ENCODE measurements at regions not wholly inside any gene's neighbourhood (a gene's known extent, or its start where the extent isn't known, plus 50 kb on each side); places are given as distances from the start of the nearest gene placed in this dataset.

DNA sequence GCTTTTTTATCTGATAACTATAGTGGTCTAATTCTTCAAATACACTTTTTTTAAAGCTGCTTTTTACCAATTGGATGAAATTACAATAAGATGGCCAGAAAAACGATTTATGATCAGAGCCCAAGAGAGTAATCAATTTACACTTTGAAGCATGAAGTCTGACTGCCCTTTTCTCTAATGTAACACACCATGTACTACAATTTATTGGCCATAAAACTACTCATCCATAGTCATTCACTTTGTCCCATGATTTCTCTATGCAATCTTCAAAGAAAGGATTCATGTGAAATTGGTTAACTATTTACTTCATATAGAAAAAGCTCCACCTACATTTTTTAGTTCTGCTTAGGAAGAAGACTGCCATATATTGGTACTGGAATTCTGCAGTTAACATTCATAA, 73.6 kb upstream of the CAST start:
- no peak for DNase-seq (ENCODE audit: low spot score)

DNA sequence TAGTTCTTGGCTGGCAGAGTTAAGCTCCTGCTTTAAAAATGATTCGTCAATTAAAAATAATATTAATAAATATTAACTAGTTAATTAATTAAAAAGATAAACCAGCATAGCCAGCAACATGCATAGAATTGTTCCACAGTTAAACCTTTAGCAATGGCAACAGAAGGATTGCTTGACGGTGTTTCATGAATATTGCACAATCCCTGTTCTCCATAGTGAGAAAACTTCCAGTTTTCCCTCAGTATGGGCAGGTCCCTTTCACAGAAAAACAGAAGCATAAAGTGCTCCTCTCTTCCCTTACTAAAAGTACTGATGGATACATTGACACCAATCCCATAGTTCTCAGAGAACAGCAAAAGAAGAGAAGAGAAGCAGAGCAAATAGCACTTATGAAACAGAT, 71.4 kb upstream of the CAST start:
- no peak for DNase-seq (ENCODE audit: low spot score)

DNA sequence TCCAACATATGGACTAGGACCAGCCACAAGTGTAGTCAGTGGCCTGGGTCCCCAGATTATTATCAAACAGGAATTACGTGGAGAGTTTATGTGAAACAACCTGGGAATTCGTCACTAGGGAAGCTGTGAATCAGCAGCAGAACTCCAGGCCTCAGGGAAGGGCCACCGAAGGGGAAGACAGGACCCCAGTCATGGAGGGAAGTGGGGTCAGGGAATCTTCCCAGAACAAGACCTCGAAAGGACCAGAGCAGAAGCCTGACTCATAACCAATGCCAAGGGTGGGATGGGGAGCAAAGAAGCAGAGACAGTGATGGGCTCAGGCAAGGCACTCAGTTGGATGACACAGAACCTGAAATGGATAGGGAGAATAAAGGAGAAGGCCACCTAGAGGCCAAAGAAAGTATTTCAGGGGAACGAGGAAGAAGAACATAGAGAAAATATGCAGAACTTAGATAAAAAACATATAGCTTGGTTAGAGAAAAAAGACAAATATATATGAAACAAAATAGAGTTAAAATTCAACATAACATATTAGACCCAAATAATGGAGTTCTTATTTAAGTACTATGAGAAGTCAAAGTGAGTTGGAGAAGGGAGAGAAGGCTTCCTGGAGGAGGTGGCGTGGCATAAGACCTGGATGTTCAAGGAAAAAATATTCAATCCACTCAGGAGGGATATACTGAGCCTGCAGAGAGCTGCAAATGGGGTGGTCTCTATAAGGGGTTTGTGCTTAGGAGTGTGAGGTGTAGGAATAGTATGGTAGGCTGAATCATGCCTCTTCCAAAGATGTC, 66.7 kb upstream of the CAST start:
- no peak for DNase-seq (ENCODE audit: low spot score)

DNA sequence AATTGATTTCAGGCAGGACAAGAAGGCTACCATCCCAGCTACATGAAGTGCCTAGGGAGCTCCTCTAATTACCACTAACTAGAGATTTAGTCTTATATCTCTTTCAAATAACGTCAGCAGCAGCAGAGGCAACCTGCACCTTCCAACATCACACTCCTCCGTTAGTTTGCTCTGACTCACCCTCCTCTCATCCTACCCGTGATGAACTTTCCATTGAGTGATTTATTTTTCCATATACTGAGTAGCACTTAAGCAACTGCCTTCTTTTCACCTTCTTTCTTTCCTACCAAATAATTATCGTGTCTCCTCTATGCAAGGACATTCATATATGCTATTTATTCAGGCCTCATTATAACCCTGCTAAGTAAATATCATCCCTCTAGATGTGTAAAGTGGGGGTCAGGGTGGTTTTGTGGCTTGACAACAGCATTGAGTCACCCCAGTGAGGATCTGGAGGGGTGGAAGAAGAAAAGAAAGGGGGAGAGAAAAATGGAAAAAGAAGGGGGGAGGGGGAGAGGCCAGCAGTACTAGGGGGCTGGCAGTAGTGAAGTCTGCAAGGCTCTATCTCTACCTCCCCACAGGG, 64.6 kb upstream of the CAST start:
- DNase-seq (ENCODE audit: low spot score): no peak

DNA sequence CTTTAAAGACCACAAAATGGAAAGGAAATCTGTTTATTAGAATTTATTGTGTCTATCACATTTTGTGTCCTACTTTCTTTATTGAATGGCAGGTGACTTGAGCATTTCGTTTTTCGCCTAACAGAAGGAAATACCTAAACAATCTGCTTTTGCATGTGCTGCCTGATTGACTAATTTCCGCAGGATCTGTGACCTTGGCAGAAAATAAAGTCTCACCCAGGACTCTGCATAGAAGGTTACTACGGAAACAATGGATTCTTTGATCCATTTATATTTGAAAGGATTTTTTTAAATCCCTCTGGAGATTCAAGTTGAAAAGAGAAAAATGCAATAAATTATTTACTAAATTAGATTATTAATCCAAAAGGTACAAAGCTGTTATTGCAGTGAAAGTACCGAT, 61.0 kb upstream of the CAST start:
- DNase-seq (ENCODE audit: low spot score): no peak

DNA sequence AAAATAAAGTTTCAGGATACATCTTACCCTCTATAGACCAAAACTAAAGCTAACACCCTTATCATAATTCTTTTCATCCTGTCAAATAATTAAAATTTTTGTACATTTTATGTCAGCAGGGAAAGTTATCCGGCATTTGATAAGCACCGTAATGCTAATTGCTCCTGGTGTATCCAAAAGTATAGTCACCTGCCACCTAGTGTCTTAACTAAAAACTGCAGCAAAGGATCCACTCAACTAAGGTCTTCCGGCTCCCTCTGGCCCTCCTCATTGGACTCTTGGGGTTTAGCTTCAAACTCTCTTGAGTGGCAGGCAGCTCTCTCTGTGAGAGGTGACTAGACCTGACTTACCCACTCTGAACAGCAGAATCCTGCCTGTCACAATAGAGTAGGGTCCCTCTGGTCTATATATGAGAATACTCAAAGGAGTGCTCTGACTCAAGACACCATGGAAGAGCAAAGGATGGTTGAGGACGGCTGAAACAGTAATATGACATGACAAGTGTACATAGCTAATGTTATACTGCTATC, 60.4 kb upstream of the CAST start:
- DNase-seq (ENCODE audit: low spot score): peak; percentile 76

DNA sequence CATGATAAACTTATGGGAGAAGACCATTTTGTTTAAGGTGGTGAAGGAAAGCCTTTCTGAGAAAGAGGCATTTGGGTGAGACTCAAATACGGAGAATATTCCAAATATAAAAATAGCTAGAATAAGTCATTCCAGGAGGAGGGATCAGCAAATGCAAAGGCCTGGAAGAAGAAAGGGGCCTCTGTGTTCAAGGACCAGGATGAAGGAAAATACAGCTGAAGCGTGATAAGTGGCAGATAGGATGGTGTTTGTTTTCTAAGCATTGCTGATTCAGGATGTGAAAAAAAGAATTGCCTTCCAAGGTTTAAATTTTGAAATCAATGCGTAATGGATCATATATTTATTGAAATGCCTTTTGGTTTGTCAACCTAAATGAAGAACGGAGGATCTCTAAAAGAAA, 59.4 kb upstream of the CAST start:
- DNase-seq (ENCODE audit: low spot score): no peak

DNA sequence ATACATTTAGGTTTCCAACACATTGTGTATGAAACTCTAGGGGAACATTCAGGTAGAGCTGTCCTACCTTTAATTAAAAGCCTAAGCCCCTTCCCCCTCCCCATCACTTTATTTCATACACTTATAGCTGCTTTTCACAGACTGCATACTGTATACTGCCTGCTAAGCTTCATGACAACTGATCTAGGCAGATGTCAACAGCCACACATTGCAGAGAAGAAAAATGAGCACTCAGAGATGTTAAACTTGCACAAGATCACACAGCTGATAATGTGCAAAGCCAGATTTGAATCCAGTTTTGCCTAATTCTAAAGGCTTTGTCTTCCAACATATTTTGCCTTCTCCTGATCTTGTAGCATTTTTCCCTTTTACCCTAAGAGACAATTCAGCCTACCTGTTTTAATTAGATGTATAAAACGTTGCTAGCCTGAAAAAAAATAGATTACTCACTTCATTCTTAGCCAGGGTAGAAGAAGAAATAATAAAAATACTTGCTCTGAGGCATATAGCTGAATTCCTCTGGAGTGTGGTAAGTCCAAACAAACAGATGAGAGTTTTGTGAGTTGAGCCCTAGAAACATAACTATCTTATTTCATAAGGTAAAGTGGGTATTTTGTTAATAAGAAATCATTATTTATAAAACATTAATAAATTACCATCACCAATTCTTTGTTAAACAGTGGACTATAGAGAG, 56.9 kb upstream of the CAST start:
- DNase-seq (ENCODE audit: low spot score): no peak

DNA sequence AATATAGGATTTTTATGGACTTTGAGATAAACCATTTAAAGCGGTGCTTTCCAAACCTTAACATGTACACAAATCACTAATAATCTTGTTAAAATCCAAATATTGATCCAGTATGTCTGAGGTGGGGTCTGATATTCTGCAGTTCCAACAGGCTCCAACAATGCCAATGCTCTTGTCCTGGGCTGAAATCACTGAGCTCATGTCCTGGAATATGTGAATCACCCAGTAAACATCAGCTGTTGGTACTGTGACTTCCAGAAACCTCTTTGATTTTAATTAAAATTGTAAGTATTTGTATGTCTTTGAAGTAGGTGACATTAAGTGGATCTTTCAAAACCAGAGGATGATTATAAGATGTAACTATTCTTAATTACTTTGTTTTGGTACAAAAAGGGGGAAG, 52.8 kb upstream of the CAST start:
- DNase-seq (ENCODE audit: low spot score): no peak

DNA sequence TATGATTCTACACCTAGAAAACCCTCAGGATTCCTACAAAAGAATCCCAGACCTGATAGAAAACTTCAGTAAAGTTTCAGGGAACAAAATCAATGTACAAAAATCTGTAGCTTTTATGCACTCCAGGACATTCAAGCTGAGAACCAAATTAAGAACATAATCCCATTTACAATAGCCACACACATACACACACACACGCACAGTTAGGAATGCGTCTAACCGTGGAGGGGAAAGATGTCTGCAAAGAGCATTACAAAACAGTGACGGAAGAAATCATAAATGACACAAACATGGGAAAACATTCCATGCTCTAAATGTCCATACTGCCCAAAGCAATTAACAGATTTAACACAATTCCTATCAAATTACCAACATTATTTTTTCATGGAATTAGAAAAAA, 51.4 kb upstream of the CAST start:
- no peak for DNase-seq (ENCODE audit: low spot score)

DNA sequence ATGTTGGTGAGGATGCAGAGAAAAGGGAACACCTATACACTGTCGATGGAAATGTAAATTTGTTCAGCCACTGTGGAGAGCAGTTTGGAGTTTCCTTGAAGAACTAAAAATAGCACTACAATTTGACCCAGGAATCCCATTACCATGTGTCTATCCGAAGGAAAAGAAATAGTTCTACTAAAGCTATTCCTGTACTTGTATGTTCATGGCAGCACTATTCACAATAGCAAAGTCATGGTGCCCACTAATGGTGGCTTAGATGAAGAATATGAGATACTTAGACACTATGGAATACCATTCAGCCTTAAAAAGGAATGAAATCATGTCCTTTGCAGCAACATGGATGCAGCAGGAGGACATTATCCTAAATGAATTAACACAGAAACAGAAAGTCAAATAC, 50.2 kb upstream of the CAST start:
- DNase-seq (ENCODE audit: low spot score): no peak
